PC-3 (cell line): ENCODE measurements at regions not wholly inside any gene's neighbourhood (a gene's known extent, or its start where the extent isn't known, plus 50 kb on each side); places are given as distances from the start of the nearest gene placed in this dataset.

Source experiments
- ATAC-seq: fragments of 200-7000 bp; cut with Tn5 transposase; 2 replicates; pipeline ENCODE4 v1.9.1; 2020; ENCODE audit warnings: mild to moderate bottlenecking, moderate library complexity
- BruUV-seq: library from RNA; stranded (reverse); fragments of 400-500 nt; replicated peaks from 2 replicates; lab custom pipeline; 2021; lab: Mats Ljungman, UMichigan
- CTCF ChIA-PET: fragments of 300-600 bp; sonication (Branson Sonifier 250); formaldehyde crosslinking; loops from one replicate; lab custom pipeline; 2022; ENCODE audit warnings: antibody characterized with exemption; lab: Charles Lee
- POLR2A ChIA-PET: fragments of 300-600 bp; sonication (Branson Sonifier 250); formaldehyde crosslinking; loops from one replicate; lab custom pipeline; 2022; ENCODE audit warnings: antibody characterized with exemption; ENCODE audit not compliant: unreplicated experiment; lab: Charles Lee
- DNase-seq: peaks from one replicate; pipeline ENCODE4 v3.0.0-alpha.2; 2015
- H2AFZ ChIP-seq: fragments of 300-600 bp; sonication (generic); 2 replicates; pipeline ENCODE4 v1.6.0; 2016; ENCODE audit warnings: antibody characterized with exemption, low read length
- H3F3A ChIP-seq: fragments of 300-600 bp; sonication (generic); one replicate; pipeline ENCODE4 v1.6.0; 2017; ENCODE audit warnings: antibody characterized with exemption, low read length, control low read depth, mild to moderate bottlenecking; ENCODE audit not compliant: unreplicated experiment
- H3K27ac ChIP-seq: fragments of 300-600 bp; sonication (generic); 2 replicates; pipeline ENCODE4 v1.5.1; 2016; ENCODE audit warnings: mild to moderate bottlenecking, low read length
- H3K27me3 ChIP-seq: fragments of 300-600 bp; sonication (generic); 2 replicates; pipeline ENCODE4 v1.6.1; 2016; ENCODE audit warnings: low read length, mixed read lengths
- H3K36me3 ChIP-seq: fragments of 300-600 bp; sonication (generic); 2 replicates; pipeline ENCODE4 v1.6.1; 2016; ENCODE audit warnings: low read depth, mixed run types, low read length, mixed read lengths
- H3K4me1 ChIP-seq: fragments of 300-600 bp; sonication (generic); 2 replicates; pipeline ENCODE4 v1.5.1; 2016; ENCODE audit warnings: low read length; ENCODE audit not compliant: insufficient read depth
- H3K4me2 ChIP-seq: fragments of 300-600 bp; sonication (generic); 2 replicates; pipeline ENCODE4 v1.6.0; 2016; ENCODE audit warnings: low read length
- H3K4me3 ChIP-seq: fragments of 300-600 bp; sonication (generic); 2 replicates; pipeline ENCODE4 v1.5.1; 2016; ENCODE audit warnings: mild to moderate bottlenecking, low read length, mixed read lengths
- H3K79me2 ChIP-seq: fragments of 300-600 bp; sonication (generic); 2 replicates; pipeline ENCODE4 v1.6.1; 2017; ENCODE audit warnings: low read length, mixed read lengths
- H3K9ac ChIP-seq: fragments of 300-600 bp; sonication (generic); 2 replicates; pipeline ENCODE4 v1.6.0; 2016; ENCODE audit warnings: mild to moderate bottlenecking, low read length
- H3K9me2 ChIP-seq: fragments of 300-600 bp; sonication (generic); replicated peaks from 2 replicates; pipeline ENCODE4 v1.6.1; 2016; ENCODE audit warnings: mixed run types, low read length, mixed read lengths
- H3K9me3 ChIP-seq: fragments of 300-600 bp; sonication (generic); 2 replicates; pipeline ENCODE4 v1.6.1; 2016; ENCODE audit warnings: low read length, mixed read lengths
- H4K20me1 ChIP-seq: fragments of 300-600 bp; sonication (generic); 2 replicates; pipeline ENCODE4 v1.6.1; 2016; ENCODE audit warnings: low read length, mixed read lengths
- EZH2 ChIP-seq: fragments of 300-600 bp; sonication (generic); IDR thresholded peaks from one replicate; pipeline ENCODE4 v1.6.1; 2017; ENCODE audit warnings: antibody characterized with exemption, mild to moderate bottlenecking, low read length; ENCODE audit not compliant: unreplicated experiment
- EZH2phosphoT487 ChIP-seq: fragments of 300-600 bp; sonication (generic); IDR thresholded peaks from 2 replicates; pipeline ENCODE4 v1.6.1; 2018; ENCODE audit warnings: mild to moderate bottlenecking, antibody characterized with exemption, low read length, borderline replicate concordance
- intact Hi-C: fragments of 100-400 bp; cut with micrococcal nuclease; formaldehyde crosslinking; loops from 2 replicates; pipeline ENCODE4 v1.9.0; 2023
- TF ChIP-seq, protein P1 (sequence below): fragments of 300-600 bp; sonication (generic); conservative IDR thresholded peaks from 2 replicates; pipeline ENCODE4 v1.5.1; 2017; ENCODE audit warnings: antibody characterized with exemption, low read depth, mild to moderate bottlenecking, low read length

DNA sequence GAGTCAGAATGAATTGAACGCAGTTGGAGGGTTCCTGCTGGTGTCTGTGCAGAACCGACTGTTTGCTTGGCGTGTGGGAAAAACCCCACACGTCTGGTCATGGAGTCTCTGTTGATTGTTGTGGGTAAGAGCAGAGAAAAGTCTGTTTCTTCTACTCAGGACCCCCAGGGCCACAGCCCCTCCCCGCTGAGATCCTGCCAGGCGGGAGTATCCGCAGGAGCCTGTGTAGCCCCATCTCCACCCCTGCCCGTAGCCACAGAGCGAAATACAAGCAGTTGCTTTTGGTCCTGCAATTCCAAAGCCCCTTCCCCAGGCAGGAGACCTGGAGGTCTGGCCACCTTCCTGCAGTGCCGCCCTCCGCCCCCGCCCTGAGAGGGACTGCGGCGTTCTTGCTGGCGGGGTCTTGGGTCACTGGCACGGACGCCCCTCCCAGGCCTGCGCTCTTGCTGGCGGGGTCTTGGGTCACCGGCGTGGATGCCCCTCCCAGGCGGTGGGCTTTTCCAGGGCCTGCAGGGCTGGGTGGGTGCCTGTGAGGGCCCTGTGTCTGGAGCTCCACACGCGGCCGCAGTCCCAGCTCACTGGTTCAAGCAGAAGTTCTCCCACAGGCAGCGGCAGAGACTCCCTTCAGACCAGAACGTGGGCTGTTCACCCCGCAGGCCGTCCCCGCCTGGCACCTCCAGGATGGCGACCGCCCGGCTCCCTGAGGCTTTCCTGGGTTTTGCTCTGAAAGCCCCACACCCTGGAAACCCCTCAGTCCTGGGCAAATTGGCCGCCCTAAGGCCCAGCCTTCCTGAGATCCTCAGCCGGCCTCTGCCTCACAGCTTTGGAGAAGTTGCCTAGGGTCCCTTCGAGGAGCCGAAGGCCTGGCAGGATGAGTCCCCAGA, 76.0 kb upstream of the CTDP1 start:
- H3K9me3 ChIP-seq, result no peaks in the 10 kb centered on the region
- POLR2A ChIA-PET, result no interaction called here
- no peak overlapping the region for H3K9ac ChIP-seq
- H3F3A ChIP-seq, result no peaks in the 10 kb centered on the region
- H3K79me2 ChIP-seq, result no peaks in the 10 kb centered on the region
- no peak overlapping the region for H3K27ac ChIP-seq
- no peak overlapping the region for H3K4me3 ChIP-seq
- no peaks in the 10 kb centered on the region for H3K9me2 ChIP-seq
- no peaks in the 10 kb centered on the region for H4K20me1 ChIP-seq
- ATAC-seq, result no peak
- peaks cover 9% of the 10 kb centered on the region for H3K4me1 ChIP-seq
- DNase-seq, result no peak
- intact Hi-C loops, result no loop called here
- H3K4me2 ChIP-seq, result no peak overlapping the region
- no peaks in the 10 kb centered on the region for H3K36me3 ChIP-seq
- H3K27me3 ChIP-seq, result 0 out of 2 replicates have a peak, but pooled peaks cover 6% of the 10 kb centered on the region
- TF ChIP-seq, protein P1, sequence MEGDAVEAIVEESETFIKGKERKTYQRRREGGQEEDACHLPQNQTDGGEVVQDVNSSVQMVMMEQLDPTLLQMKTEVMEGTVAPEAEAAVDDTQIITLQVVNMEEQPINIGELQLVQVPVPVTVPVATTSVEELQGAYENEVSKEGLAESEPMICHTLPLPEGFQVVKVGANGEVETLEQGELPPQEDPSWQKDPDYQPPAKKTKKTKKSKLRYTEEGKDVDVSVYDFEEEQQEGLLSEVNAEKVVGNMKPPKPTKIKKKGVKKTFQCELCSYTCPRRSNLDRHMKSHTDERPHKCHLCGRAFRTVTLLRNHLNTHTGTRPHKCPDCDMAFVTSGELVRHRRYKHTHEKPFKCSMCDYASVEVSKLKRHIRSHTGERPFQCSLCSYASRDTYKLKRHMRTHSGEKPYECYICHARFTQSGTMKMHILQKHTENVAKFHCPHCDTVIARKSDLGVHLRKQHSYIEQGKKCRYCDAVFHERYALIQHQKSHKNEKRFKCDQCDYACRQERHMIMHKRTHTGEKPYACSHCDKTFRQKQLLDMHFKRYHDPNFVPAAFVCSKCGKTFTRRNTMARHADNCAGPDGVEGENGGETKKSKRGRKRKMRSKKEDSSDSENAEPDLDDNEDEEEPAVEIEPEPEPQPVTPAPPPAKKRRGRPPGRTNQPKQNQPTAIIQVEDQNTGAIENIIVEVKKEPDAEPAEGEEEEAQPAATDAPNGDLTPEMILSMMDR, result no peak
- TF ChIP-seq EZH2phosphoT487 (no peak), EZH2 (no peak)
- H2AFZ ChIP-seq, result no peak overlapping the region
- BruUV-seq, result no TSS peak
- CTCF ChIA-PET, result no interaction called here

DNA sequence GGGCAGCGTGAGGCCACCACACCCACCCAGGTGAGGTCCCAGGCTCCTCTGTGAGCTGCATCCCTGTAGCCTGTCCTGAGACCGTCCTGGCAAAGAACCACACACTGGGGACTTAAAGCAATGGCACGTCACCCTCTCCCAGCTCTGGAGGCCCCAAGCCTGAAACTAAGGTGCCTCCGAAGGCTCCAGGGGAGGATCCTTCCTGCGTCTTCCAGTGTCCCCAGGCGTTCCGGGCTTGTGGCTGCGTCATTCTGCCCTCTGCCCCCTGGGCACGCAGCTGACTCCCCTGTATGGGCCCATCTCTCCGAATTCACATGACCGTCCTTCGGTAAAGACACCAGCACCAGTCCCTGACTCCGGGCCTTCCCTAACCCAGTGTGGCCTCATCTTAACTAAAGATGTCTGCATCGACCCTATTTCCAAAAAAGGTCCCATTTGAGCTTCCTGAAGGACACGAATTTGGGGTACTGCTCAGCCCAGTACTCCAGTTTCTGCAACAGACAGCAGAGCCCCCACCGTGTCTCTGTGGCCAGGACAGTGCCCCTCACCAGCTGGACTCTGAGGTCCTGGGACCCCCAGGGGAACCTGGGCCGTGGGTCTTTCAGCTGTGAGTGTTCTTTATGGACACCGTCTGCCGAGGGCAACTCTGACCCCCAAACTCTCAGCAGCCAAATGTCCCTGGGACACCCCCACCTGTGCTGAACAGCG, 75.2 kb upstream of the CTDP1 start:
- H3K9ac ChIP-seq, result no peak overlapping the region
- no peak overlapping the region for H3K4me3 ChIP-seq
- H2AFZ ChIP-seq, result no peak overlapping the region
- no peaks in the 10 kb centered on the region for H4K20me1 ChIP-seq
- DNase-seq (no peak), ATAC-seq (no peak)
- no peaks in the 10 kb centered on the region for H3K9me2 ChIP-seq
- no peaks in the 10 kb centered on the region for H3K9me3 ChIP-seq
- TF ChIP-seq EZH2 (no peak), EZH2phosphoT487 (no peak)
- TF ChIP-seq, protein P1, result no peak
- CTCF ChIA-PET, result no interaction called here
- H3K4me1 ChIP-seq, result peaks cover 3% of the 10 kb centered on the region; the same call in 1 of the 2 replicates
- H3F3A ChIP-seq, result no peaks in the 10 kb centered on the region
- no peaks in the 10 kb centered on the region for H3K36me3 ChIP-seq
- H3K27ac ChIP-seq, result no peak overlapping the region
- no peak overlapping the region for H3K4me2 ChIP-seq
- intact Hi-C loops, result no loop called here
- BruUV-seq, result no TSS peak
- POLR2A ChIA-PET, result no interaction called here
- no peaks in the 10 kb centered on the region for H3K79me2 ChIP-seq
- H3K27me3 ChIP-seq, result 0 out of 2 replicates have a peak, but pooled peaks cover 6% of the 10 kb centered on the region
